MG63 (cell line): ENCODE measurements at regions not wholly inside any gene's neighbourhood (a gene's known extent, or its start where the extent isn't known, plus 50 kb on each side); places are given as distances from the start of the nearest gene placed in this dataset.
"Not testable (repeated sequence)": the region's sequence is repeated elsewhere in the genome, so short reads cannot be mapped to it uniquely, and the experiment has no call there.

Source experiments
- DNase-seq: peaks from one replicate; pipeline ENCODE4 v3.0.0-alpha.2; 2020
- H3K27me3 ChIP-seq: fragments of 250-450 bp; sonication (Bioruptor Pico); 2 replicates; pipeline ENCODE4 v1.5.1; 2020; ENCODE audit warnings: mild to moderate bottlenecking, moderate library complexity
- H3K36me3 ChIP-seq: fragments of 250-450 bp; sonication (Bioruptor Pico); 2 replicates; pipeline ENCODE4 v1.5.1; 2020; ENCODE audit warnings: mild to moderate bottlenecking, moderate library complexity
- H3K4me3 ChIP-seq: fragments of 250-450 bp; sonication (Bioruptor Pico); 2 replicates; pipeline ENCODE4 v1.5.1; 2020; ENCODE audit warnings: mild to moderate bottlenecking, moderate library complexity
- H3K9me3 ChIP-seq: fragments of 250-450 bp; sonication (Bioruptor Pico); 2 replicates; pipeline ENCODE4 v1.5.1; 2020; ENCODE audit warnings: mild to moderate bottlenecking, moderate library complexity

GRCh38 chr5:152456815-152457443 lies 51.9 kb upstream of the NMUR2 start:
- H3K9me3 ChIP-seq, result no peaks in the 10 kb centered on the region
- no peak for DNase-seq
- no peaks in the 10 kb centered on the region for H3K36me3 ChIP-seq
- peaks cover 22% of the 10 kb centered on the region for H3K27me3 ChIP-seq
- H3K4me3 ChIP-seq, result no peak overlapping the region

GRCh38 chr5:152462021-152462721 lies 57.1 kb upstream of the NMUR2 start:
- no peak overlapping the region for H3K4me3 ChIP-seq
- DNase-seq, result no peak
- H3K27me3 ChIP-seq, result peaks cover 12% of the 10 kb centered on the region
- H3K9me3 ChIP-seq, result no peaks in the 10 kb centered on the region
- no peaks in the 10 kb centered on the region for H3K36me3 ChIP-seq

GRCh38 chr5:152464048-152464447 lies 59.0 kb upstream of the NMUR2 start:
- Histone ChIP-seq H3K27me3 (peaks cover 25% of the 10 kb centered on the region), H3K9me3 (no peaks in the 10 kb centered on the region), H3K36me3 (no peaks in the 10 kb centered on the region), H3K4me3 (no peak overlapping the region)
- DNase-seq, result no peak

GRCh38 chr5:152465140-152465539 lies 60.1 kb upstream of the NMUR2 start:
- DNase-seq, result no peak
- no peak overlapping the region for H3K4me3 ChIP-seq
- peaks cover 25% of the 10 kb centered on the region for H3K27me3 ChIP-seq
- H3K36me3 ChIP-seq, result no peaks in the 10 kb centered on the region
- no peaks in the 10 kb centered on the region for H3K9me3 ChIP-seq

GRCh38 chr5:152466085-152466745 lies 61.1 kb upstream of the NMUR2 start:
- no peak for DNase-seq
- Histone ChIP-seq H3K36me3 (no peaks in the 10 kb centered on the region), H3K9me3 (no peaks in the 10 kb centered on the region), H3K4me3 (no peak overlapping the region), H3K27me3 (peaks cover 33% of the 10 kb centered on the region)

GRCh38 chr5:152470167-152470566 lies 65.1 kb upstream of the NMUR2 start:
- Histone ChIP-seq H3K4me3 (no peak overlapping the region), H3K27me3 (peaks cover 46% of the 10 kb centered on the region), H3K36me3 (no peaks in the 10 kb centered on the region), H3K9me3 (no peaks in the 10 kb centered on the region)
- DNase-seq, result no peak

- Histone ChIP-seq H3K4me3 (no peak overlapping the region), H3K36me3 (no peaks in the 10 kb centered on the region), H3K9me3 (no peaks in the 10 kb centered on the region), H3K27me3 (peaks cover 42% of the 10 kb centered on the region)
- DNase-seq, result no peak
These were observed 67.0 kb upstream of the NMUR2 start for GRCh38 chr5:152472083-152472482.

- Histone ChIP-seq H3K36me3 (no peaks in the 10 kb centered on the region), H3K9me3 (no peaks in the 10 kb centered on the region), H3K4me3 (no peak overlapping the region), H3K27me3 (peaks cover 25% of the 10 kb centered on the region)
- no peak for DNase-seq
These were observed 69.9 kb upstream of the NMUR2 start for GRCh38 chr5:152474961-152475360.

GRCh38 chr5:152477536-152477935 lies 72.5 kb upstream of the NMUR2 start:
- Histone ChIP-seq H3K9me3 (no peaks in the 10 kb centered on the region), H3K27me3 (peaks cover 11% of the 10 kb centered on the region; the same call in 1 of the 2 replicates), H3K36me3 (no peaks in the 10 kb centered on the region), H3K4me3 (no peak overlapping the region)
- DNase-seq, result no peak

- not testable (repeated sequence) for H3K27me3 ChIP-seq, H3K4me3 ChIP-seq, DNase-seq, H3K9me3 ChIP-seq, H3K36me3 ChIP-seq
These were observed 74.8 kb upstream of the NMUR2 start for GRCh38 chr5:152479866-152480265.

- H3K9me3 ChIP-seq, H3K36me3 ChIP-seq, H3K27me3 ChIP-seq: not testable (repeated sequence)
- H3K4me3 ChIP-seq, result peak overlapping the region; percentile 26
- DNase-seq, result peak; percentile 45
These were observed 75.6 kb upstream of the NMUR2 start for GRCh38 chr5:152480677-152481076.

GRCh38 chr5:152487130-152487529 lies 82.1 kb upstream of the NMUR2 start:
- DNase-seq, result no peak
- Histone ChIP-seq H3K9me3 (no peaks in the 10 kb centered on the region), H3K4me3 (no peak overlapping the region), H3K36me3 (no peaks in the 10 kb centered on the region), H3K27me3 (no peaks in the 10 kb centered on the region; the same call in 1 of the 2 replicates)

GRCh38 chr5:152488869-152489268 lies 83.8 kb upstream of the NMUR2 start:
- Histone ChIP-seq H3K36me3 (no peaks in the 10 kb centered on the region), H3K4me3 (no peak overlapping the region), H3K27me3 (no peaks in the 10 kb centered on the region; the same call in 1 of the 2 replicates), H3K9me3 (no peaks in the 10 kb centered on the region)
- DNase-seq, result no peak

GRCh38 chr5:152499814-152500535 lies 94.9 kb upstream of the NMUR2 start:
- Histone ChIP-seq H3K27me3 (no peaks in the 10 kb centered on the region), H3K9me3 (no peaks in the 10 kb centered on the region), H3K36me3 (no peaks in the 10 kb centered on the region), H3K4me3 (no peak overlapping the region)
- no peak for DNase-seq

- Histone ChIP-seq H3K27me3 (0 out of 2 replicates have a peak, but pooled peaks cover 2% of the 10 kb centered on the region), H3K4me3 (no peak overlapping the region), H3K9me3 (no peaks in the 10 kb centered on the region), H3K36me3 (no peaks in the 10 kb centered on the region)
- no peak for DNase-seq
These were observed 96.2 kb upstream of the NMUR2 start for GRCh38 chr5:152501294-152501693.

- Histone ChIP-seq H3K4me3 (no peak overlapping the region), H3K27me3 (peaks cover 2% of the 10 kb centered on the region), H3K9me3 (no peaks in the 10 kb centered on the region), H3K36me3 (no peaks in the 10 kb centered on the region)
- DNase-seq, result no peak
These were observed 98.1 kb upstream of the NMUR2 start for GRCh38 chr5:152503206-152503605.

- DNase-seq, result peak; percentile 43
- Histone ChIP-seq H3K9me3 (no peaks in the 10 kb centered on the region), H3K4me3 (no peak overlapping the region), H3K27me3 (peaks cover 7% of the 10 kb centered on the region), H3K36me3 (no peaks in the 10 kb centered on the region)
These were observed 100.5 kb upstream of the NMUR2 start for GRCh38 chr5:152505442-152506042.
